GM18499 (cell line): ENCODE measurements at regions not wholly inside any gene's neighbourhood (a gene's known extent, or its start where the extent isn't known, plus 50 kb on each side); places are given as distances from the start of the nearest gene placed in this dataset.
"Not testable (repeated sequence)": the region's sequence is repeated elsewhere in the genome, so short reads cannot be mapped to it uniquely, and the experiment has no call there.

Experiments used
- ATAC-seq: cut with Tn5 transposase; IDR thresholded peaks from one replicate; pipeline ENCODE4 v1.9.1; 2021; ENCODE audit warnings: moderate number of reproducible peaks; ENCODE audit not compliant: insufficient read depth, unreplicated experiment

DNA sequence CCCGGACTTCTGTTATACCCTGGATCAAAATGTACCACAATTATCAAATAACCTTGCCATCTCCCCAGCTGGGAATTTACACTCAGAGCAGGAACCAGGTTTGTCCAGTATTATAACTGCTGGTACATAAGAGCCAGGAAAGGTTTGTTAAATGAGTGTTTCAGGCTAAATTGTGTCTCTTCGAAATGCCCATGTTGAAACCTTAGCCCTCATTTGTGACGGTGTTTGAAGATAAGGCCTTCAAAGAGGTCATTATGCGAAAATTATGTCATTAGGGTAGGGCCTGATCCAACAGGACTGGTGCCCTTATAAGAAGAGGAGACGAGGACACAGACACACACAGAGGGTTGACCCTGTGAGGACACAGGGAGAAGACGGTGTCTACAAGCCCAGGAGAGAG lies 73.5 kb upstream of the DHRSX start:
- no peak for ATAC-seq

DNA sequence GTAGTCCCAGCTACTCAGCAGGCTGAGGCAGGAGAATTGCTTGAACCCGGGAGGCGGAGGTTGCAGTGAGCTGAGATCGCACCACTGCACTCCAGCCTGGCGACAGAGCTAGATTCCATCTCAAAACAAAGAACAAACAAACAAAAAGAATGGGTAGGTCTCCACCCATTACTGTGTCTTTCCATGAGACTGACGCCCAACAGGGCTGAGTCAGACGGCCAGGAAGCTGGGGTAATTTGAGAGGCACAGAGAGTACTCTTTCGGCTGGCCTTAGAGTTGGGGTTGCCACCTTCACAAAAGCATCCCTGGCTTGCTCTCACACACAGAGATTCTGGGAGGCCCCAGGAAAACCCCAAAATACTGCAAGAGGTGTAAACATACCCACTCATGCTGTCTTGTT lies 72.0 kb upstream of the DHRSX start:
- ATAC-seq = no peak

DNA sequence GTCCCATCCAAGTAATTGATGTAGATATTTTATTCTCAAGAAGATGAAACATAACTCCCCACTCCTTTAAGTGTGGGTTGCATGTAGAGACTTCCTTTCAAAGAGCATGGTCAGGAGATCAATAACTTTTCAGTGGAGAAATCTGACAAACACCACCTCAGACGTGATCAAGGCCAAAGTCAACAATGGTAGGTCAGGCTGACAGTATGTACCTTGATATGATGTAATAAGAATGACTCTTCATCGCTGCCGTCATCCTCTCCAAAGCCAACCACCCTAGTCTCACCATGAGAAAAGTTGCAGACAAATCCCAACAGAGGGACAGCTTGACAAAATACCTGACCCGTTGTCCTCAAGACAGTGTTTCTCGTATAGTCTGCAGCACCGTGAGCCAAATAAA lies 67.3 kb upstream of the DHRSX start:
- no peak for ATAC-seq

DNA sequence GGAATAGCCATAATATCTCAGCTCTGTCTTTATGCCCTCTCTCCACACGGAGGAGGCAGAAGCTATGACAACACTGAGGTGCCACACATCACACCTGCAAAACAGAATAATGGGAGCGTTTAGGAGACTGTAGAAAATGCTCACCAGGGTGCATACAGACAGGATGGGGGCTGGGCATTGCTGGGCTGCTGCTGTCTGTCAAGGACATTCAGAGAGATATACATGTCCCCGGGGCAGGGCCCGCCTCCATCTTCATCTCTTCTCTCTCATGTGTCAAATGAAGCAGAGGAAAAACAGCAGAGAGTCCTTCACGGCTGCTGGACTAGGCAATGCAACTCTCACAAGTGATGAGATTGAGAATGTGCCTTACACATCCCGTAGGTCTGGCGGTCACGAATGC lies 65.3 kb upstream of the DHRSX start:
- ATAC-seq = no peak

DNA sequence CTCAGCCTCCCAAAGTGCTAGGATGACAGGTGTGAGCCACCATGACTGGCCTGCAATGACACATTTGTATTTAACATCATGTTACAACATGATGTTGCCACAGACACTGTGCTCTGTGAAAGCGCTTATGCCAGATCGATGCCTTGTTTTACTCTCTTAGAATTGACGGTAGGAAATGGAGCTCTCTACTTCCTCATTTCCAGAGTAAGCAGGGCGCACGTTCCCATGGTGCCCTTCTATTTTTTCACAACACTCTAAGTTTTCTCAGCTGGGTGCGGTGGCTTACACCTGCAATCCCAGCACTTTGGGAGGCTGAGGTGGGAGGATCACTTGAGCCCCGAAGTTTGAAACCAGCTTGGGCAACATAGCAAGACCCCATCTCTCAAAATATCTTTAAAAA lies 60.7 kb upstream of the DHRSX start:
- no peak for ATAC-seq

DNA sequence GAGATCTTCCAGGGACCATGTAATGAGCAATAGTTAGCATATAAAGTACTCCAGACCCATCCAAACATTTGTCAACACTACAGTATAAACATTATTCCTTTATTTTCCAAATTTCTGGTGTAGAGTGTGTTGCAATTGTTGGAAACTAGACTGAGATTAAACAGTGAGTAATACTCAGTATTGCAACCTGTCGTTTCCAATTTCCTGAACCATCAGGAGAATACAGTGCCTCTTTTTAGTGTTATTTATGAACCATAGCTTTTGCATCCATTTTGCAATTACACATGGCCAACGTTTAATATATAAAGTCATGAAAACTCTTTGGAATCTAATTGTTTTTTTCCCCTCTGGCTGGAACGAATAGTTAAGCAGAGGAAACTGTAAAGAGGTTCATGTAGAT lies 58.3 kb upstream of the DHRSX start:
- ATAC-seq = no peak

DNA sequence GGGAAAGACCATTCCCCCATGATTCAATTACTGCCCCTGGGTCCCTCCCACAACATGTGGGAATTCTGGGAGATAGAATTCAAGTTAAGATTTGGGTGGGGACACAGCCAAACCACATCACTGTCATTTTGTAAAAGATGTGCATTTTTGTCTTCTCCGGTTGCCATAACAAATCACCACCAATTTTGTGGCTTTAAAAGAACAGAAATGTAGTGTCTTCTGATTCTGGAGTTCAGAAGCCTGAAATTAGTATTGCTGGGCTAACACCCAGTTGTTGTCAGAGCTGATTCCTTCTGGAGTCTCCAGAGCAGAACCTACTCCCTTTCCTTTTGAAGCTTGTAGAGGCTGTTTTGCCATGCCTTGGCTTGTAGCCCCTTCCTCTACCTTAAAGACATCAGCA lies 54.1 kb upstream of the DHRSX start:
- no peak for ATAC-seq

DNA sequence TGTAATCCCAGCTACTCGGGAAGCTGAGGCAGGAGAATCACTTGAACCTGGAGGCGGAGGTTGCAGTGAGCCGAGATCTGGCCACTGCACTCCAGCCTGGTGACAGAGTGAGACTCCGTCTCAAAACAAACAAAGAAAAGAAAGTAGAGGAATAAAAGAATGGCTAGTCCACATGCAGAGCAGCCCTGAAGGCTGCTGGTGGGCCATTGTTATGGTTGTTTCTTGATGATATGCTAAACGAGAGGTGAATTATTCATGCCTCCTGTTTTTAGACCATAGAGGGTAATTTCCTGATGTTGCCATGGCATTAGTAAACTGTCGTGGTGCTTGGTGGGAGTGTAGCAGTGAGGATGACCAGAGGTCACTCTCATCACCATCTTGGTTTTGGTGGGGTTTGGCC lies 53.3 kb upstream of the DHRSX start:
- ATAC-seq = not testable (repeated sequence)

DNA sequence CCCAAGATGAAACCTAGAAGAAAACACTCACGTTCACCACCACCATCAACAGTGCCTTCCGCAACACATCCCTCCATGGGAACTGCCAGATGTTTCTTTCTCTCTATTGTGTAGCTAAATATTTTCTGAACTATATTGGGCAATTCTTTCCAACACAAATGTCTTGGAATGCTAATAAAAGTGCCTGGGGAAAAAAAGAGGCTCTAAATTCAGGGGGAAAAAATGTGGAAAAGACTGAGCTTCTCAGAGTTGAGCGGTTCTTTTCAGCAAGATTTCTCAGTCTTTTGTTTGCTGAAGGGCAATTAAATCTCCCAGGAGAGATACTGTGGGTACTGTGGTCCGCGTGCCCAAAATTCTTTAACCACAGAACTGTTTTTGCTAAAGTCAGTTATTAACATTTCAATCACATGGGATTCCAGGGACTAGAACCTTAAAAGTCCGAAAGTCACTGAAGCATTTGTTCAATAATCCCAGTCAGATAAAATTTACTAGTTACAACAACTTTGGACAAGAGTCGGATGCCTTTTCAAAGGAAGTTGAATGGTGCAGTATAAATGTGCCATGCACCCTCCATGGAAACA lies 51.9 kb upstream of the DHRSX start:
- no peak for ATAC-seq

DNA sequence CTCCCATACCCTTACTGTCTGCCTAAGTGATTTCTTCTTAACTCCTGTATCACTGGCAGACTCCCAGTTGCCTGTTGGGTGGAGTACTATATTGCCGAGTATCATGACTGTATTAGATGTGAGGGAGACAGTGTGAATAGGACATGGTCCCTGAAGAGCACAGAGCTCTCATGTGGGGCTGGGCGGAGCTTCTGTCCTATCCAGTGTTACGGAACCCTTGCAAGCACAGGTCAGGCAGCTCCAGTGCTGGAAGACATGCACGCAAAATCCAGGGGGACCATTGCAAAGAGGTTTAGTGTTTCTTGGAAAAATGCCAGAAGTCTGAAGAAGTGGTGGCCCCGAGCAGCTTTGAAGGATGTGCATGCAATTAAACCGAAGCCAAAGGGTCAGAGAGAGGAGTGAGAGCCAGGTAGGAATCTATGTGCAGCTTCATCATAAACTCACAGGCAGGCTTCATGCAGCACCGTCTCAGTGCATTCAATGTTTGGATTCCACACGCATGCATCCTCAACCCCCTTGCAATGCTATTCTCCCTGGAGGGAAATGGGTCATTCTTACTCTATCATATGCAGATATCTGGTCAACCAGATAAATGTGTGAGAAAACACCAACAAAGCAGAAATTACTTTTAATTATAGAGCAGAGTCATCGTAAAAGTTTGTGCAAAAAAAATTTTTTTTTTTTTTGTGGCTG lies 49.7 kb upstream of the DHRSX start:
- ATAC-seq = no peak
